ENCODE measurements at regions not wholly inside any gene's neighbourhood (a gene's known extent, or its start where the extent isn't known, plus 50 kb on each side); places are given as distances from the start of the nearest gene placed in this dataset.
"Not testable (repeated sequence)": the region's sequence is repeated elsewhere in the genome, so short reads cannot be mapped to it uniquely, and the experiment has no call there.

GRCh38 chr18:49725809-49726674, 87.3 kb downstream of the ACAA2 start:
- TF ChIP-seq MAX (IDR thresholded peaks at IDR 0.05; ENCODE audit: low read depth, low read length) (no peak), POLR2A (IDR thresholded peaks at IDR 0.05; ENCODE audit: extremely low read depth, insufficient read length) (no peak), MYC (IDR thresholded peaks at IDR 0.05; ENCODE audit: low read depth, low read length) (no peak), CTCF (IDR thresholded peaks at IDR 0.05; ENCODE audit: low read depth, low read length) (no peak)
- no peak overlapping the region for H3K4me3 ChIP-seq (ENCODE audit: low read depth, low read length)
- peak; percentile 9 for DNase-seq (ENCODE audit: low read depth)

- no peak overlapping the region for H3K4me3 ChIP-seq (ENCODE audit: low read depth, low read length)
- peak; percentile 8 for DNase-seq (ENCODE audit: low read depth)
- TF ChIP-seq CTCF (IDR thresholded peaks at IDR 0.05; ENCODE audit: low read depth, low read length), result no peak
- TF ChIP-seq POLR2A (IDR thresholded peaks at IDR 0.05; ENCODE audit: extremely low read depth, insufficient read length), result no peak
These were observed 89.6 kb downstream of the ACAA2 start for GRCh38 chr18:49723648-49724180.

GRCh38 chr18:49722477-49722876, 90.9 kb downstream of the ACAA2 start:
- H3K4me3 ChIP-seq (ENCODE audit: low read depth, low read length), result no peak overlapping the region
- TF ChIP-seq MYC (IDR thresholded peaks at IDR 0.05; ENCODE audit: low read depth, low read length) (no peak), CTCF (IDR thresholded peaks at IDR 0.05; ENCODE audit: low read depth, low read length) (no peak), MAX (IDR thresholded peaks at IDR 0.05; ENCODE audit: low read depth, low read length) (no peak), POLR2A (IDR thresholded peaks at IDR 0.05; ENCODE audit: extremely low read depth, insufficient read length) (no peak)

GRCh38 chr18:49721981-49722380, 91.4 kb downstream of the ACAA2 start:
- TF ChIP-seq CTCF (IDR thresholded peaks at IDR 0.05; ENCODE audit: low read depth, low read length) (no peak), POLR2A (IDR thresholded peaks at IDR 0.05; ENCODE audit: extremely low read depth, insufficient read length) (no peak), MYC (IDR thresholded peaks at IDR 0.05; ENCODE audit: low read depth, low read length) (no peak), MAX (IDR thresholded peaks at IDR 0.05; ENCODE audit: low read depth, low read length) (no peak)
- H3K4me3 ChIP-seq (ENCODE audit: low read depth, low read length), result no peak overlapping the region
- DNase-seq (ENCODE audit: low read depth), result no peak

More at GRCh38 chr18:49722477-49722876, 90.9 kb downstream of the ACAA2 start:
- DNase-seq (ENCODE audit: low read depth), result no peak

GRCh38 chr18:49720944-49721343, 92.4 kb downstream of the ACAA2 start:
- H3K4me3 ChIP-seq (ENCODE audit: low read depth, low read length); DNase-seq (ENCODE audit: low read depth): not testable (repeated sequence)

GRCh38 chr18:49717617-49718016, 95.7 kb downstream of the ACAA2 start:
- no peak for DNase-seq (ENCODE audit: low read depth)
- no peak for TF ChIP-seq POLR2A (IDR thresholded peaks at IDR 0.05; ENCODE audit: extremely low read depth, insufficient read length)
- no peak for TF ChIP-seq CTCF (IDR thresholded peaks at IDR 0.05; ENCODE audit: low read depth, low read length)
- TF ChIP-seq MAX (IDR thresholded peaks at IDR 0.05; ENCODE audit: low read depth, low read length), result no peak
- no peak for TF ChIP-seq MYC (IDR thresholded peaks at IDR 0.05; ENCODE audit: low read depth, low read length)
- H3K4me3 ChIP-seq (ENCODE audit: low read depth, low read length), result no peak overlapping the region

All from NB4 (cell line).